Colon (tissue), 2 donors: ENCODE measurements at regions not wholly inside any gene's neighbourhood (a gene's known extent, or its start where the extent isn't known, plus 50 kb on each side); places are given as distances from the start of the nearest gene placed in this dataset.
"Not testable (repeated sequence)": the region's sequence is repeated elsewhere in the genome, so short reads cannot be mapped to it uniquely, and the experiment has no call there.

Experiments used
- FAIRE-seq: peaks from 2 replicates; lab custom pipeline; 2012; peaks lifted over from hg19 to GRCh38; lab: Jason Lieb, UNC
- donor health status: control.
- donor health status: control.

- no peak for FAIRE-seq
Measured at GRCh38 chr13:109273326-109273751, 513.0 kb downstream of the IRS2 start.

DNA sequence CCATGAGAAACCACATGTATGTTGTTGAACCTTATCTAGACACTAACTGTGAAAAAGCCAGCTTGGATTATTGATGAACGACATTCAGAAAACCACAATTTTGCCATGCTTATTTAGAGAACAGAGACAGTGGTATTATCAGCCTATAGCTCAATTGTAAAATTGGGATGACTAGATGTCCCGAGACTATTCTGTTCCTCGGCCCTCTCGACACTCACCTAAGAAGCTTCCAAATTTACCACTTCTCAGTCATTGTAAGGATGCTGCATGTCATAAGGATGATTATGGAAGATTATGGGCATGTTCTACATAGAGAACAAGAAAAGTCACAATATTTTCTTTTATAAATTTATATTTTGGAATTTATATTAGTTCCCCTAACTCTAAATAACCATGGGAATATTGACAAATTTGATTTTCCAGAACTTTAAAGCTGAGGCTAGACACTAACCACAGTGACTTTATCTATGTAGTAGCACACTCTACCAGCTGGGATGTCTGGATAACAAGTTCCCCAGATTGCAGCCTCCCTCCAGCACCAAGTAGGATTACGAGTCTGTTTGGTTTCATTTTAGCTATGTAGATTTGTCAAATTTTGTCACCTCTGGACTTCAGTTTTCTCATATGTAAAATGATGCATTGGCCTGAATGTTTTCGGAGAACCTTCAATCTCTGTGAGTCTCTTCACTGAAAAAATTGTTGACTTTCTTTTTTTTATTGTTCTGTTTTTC lies 513.6 kb downstream of the IRS2 start:
- FAIRE-seq = no peak

DNA sequence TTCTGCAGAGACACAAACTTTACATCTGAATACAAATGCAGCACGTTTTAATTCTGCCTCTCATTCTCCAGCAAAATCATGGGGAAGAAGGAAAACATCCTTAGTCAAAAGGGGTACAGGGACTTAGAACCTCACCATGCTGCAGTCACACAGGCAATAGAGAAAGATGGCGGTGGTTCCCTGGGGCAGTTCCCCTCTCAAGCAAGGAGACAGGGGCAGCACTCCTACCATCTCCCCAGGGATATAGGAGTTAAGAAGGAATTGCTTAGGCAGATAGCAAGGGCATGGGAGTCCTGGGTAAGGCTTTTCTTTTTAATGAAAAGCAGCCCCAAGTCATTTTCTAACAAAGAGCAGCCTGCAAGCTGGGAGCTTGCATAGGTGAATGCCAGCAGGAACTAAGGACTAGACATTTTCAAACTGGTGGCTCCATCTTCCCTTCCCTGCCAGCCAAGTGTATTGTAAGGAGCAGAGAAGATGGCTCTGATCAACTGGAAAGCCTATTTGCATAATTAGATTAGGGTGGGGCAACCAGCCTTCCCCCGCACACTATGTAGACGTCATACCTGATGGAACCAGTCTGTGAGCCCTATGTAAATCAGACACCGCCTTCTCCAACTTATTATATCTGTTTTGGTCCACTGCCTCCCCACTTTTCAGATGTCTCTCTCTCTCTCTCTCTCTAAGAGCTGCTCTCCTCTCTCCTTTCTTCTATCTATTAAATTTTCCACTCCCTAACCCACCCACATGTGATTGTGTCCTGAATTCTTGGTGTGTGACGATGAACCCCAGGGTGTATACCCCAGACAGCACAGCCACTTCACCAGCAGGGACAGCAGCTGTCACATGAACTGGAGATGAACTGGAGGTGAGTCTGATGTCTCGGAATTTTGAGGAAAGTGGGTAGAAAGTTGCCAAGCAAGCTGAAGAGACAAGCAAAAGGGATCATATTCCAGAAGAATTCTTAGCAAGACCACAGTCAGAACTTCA lies 514.5 kb downstream of the IRS2 start:
- no peak for FAIRE-seq

GRCh38 chr13:109271061-109271460 lies 515.3 kb downstream of the IRS2 start:
- FAIRE-seq = no peak

GRCh38 chr13:109269381-109269780 lies 517.0 kb downstream of the IRS2 start:
- FAIRE-seq = not testable (repeated sequence)

DNA sequence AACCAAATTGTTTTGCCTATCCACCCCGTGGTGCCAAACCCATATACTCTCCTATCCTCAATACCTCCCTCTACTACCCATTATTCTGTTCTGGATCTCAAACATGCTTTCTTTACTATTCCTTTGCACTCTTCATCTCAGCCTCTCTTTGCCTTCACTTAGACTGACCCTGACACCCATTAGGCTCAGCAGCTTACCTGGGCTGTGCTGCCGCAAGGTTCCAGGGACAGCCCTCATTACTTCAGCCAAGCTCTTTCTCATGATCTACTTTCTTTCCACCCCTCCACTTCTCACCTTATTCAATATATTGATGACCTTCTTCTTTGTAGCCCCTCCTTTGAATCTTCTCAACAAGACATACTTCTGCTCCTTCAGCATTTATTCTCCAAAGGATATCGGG lies 517.9 kb downstream of the IRS2 start:
- FAIRE-seq = not testable (repeated sequence)

DNA sequence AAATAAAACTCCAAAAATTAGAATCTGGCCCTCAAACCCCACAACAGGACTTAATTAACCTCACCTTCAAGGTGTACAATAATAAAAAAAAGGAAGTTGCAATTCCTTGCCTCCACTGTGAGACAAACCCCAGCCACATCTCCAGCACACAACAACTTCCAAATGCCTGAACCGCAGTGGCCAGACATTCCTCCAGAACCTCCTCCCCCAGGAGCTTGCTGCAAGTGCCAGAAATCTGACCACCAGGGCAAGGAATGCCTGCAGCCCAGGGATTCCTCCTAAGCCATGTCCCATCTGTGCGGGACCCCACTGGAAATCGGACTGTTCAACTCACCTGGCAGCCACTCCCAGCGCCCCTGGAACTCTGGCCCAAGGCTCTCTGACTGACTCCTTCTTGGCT lies 519.0 kb downstream of the IRS2 start:
- FAIRE-seq = not testable (repeated sequence)

DNA sequence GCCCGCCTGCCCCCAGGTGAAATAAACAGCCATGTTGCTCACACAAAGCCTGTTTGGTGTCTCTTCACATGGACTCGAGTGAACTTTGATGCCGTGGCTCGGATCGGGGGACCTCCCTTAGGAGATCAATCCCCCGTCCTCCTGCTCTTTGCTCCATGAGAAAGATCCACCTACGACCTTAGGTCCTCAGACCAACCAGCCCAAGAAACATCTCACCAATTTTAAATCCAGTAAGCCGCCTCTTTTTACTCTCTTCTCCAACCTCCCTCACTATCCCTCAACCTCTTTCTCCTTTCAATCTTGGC lies 521.0 kb downstream of the IRS2 start:
- not testable (repeated sequence) for FAIRE-seq

- not testable (repeated sequence) for FAIRE-seq
Measured at GRCh38 chr13:109264603-109265437, 521.6 kb downstream of the IRS2 start.

- FAIRE-seq = not testable (repeated sequence)
Measured at GRCh38 chr13:109257761-109258157, 528.6 kb downstream of the IRS2 start.
